Esophagus muscularis mucosa (tissue), 4 donors: ENCODE measurements at regions not wholly inside any gene's neighbourhood (a gene's known extent, or its start where the extent isn't known, plus 50 kb on each side); places are given as distances from the start of the nearest gene placed in this dataset.

Experiments
- DNase-seq: peaks from one replicate; pipeline ENCODE4 v3.0.0-alpha.2; 2017; ENCODE audit errors: extremely low spot score
- H3K27ac ChIP-seq, 4 donors: fragments of 200-600 bp; sonication (generic); replicated peaks in 1 of 4; 1 replicate in 3 of 4; 2 replicates in 1 of 4; pipeline ENCODE4 v1.5.1; 2016 to 2019; ENCODE audit warnings: mild to moderate bottlenecking in 1 of 4
- H3K27me3 ChIP-seq, 4 donors: fragments of 200-600 bp; sonication (generic); one replicate each; pipeline versions ENCODE4 v1.5.1 to v1.6.0; 2016 to 2019
- H3K36me3 ChIP-seq, 4 donors: fragments of 200-600 bp; sonication (generic); one replicate each; pipeline ENCODE4 v1.5.1; 2016 to 2019
- H3K4me1 ChIP-seq, 4 donors: fragments of 200-600 bp; sonication (generic); one replicate each; pipeline ENCODE4 v1.5.1; 2016 to 2019
- H3K4me3 ChIP-seq, 4 donors: fragments of 200-600 bp; sonication (generic); 1 replicate in 2 of 4; 2 replicates in 2 of 4; pipeline ENCODE4 v1.5.1; 2016 to 2019; ENCODE audit warnings: mild to moderate bottlenecking in 4 of 4, moderate library complexity in 1 of 4
- H3K9me3 ChIP-seq, 4 donors: fragments of 200-600 bp; sonication (generic); 1 replicate in 3 of 4; 2 replicates in 1 of 4; pipeline ENCODE4 v1.5.1; 2016 to 2019
- CTCF ChIP-seq, 3 experiments: fragments of 200-600 bp in 2 of 3; fragments of 450-650 bp in 1 of 3; sonication (generic) in 2 of 3; IDR thresholded peaks; one replicate each; pipeline ENCODE4 v1.5.1; 2017 to 2019; ENCODE audit warnings: antibody characterized with exemption in 3 of 3, mild to moderate bottlenecking in 2 of 3, moderate library complexity in 1 of 3
- EP300 ChIP-seq: sonication (generic); formaldehyde crosslinking; IDR thresholded peaks from one replicate; pipeline ENCODE4 v1.6.1; 2017; ENCODE audit warnings: antibody characterized with exemption
- POLR2A ChIP-seq: fragments of 450-650 bp; IDR thresholded peaks from one replicate; pipeline ENCODE4 v1.6.1; 2017; ENCODE audit warnings: antibody characterized with exemption, moderate library complexity, mild to moderate bottlenecking, low read depth
- POLR2AphosphoS5 ChIP-seq, 2 donors: sonication (generic); formaldehyde crosslinking; IDR thresholded peaks; one replicate each; pipeline ENCODE4 v1.6.1; 2017; ENCODE audit warnings: antibody characterized with exemption in 2 of 2
- WGBS: methylation state at CpG from one replicate; pipeline ENCODE4 v1.1.5; 2018; 5-methylcytosine and 5-hydroxymethylcytosine counted together
- intact Hi-C: fragments of 100-400 bp; cut with DNase I; formaldehyde crosslinking; loops from one replicate; pipeline ENCODE4 v1.15.1; 2023

DNA sequence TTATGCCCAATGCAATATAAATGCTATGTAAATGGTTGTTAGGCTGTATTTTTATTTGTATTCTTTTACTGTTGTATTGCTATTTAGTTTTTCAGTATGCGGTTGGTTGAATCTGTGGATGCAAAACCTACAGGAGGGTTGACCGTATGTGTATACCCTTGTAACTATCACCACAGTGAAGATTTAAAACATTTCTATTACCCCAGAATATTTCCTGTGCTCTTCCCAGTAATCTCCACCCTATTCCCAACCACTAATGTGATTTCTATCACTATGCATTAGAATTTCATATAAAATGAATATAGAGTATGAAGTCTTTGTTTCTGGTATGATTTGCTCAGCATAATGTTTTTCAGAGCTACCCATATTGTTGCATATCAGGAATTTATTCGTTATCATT, 705.0 kb downstream of the MECOM start:
- no peak overlapping the region for H3K4me3 ChIP-seq
- no peak for TF ChIP-seq CTCF (IDR thresholded peaks at IDR 0.05)
- no peak for TF ChIP-seq POLR2A
- H3K27me3 ChIP-seq: no peaks in the 10 kb centered on the region
- DNase-seq: no peak
- WGBS: 90% methylated on average over 3 of the region's 3 CpGs
- no peaks in the 10 kb centered on the region for H3K36me3 ChIP-seq
- H3K9me3 ChIP-seq: peaks cover 0 to 4% (median 0%) of the 10 kb centered on the region in 4 donors
- peaks cover 0 to under 1% (median 0%) of the 10 kb centered on the region in 4 donors for H3K4me1 ChIP-seq
- intact Hi-C loops: loop anchor here (10.0 kb wide), 2 partner anchors 186 to 706 kb away; partner anchors contain the start of gene MECOM
- H3K27ac ChIP-seq: no peak overlapping the region

GRCh38 chr3:168956076-168956475, 707.4 kb downstream of the MECOM start:
- Histone ChIP-seq H3K9me3 (peaks cover 0 to 4% (median 0%) of the 10 kb centered on the region in 4 donors), H3K4me3 (no peak overlapping the region), H3K27me3 (no peaks in the 10 kb centered on the region), H3K36me3 (no peaks in the 10 kb centered on the region), H3K27ac (no peak overlapping the region), H3K4me1 (peaks cover 0 to 8% (median 3%) of the 10 kb centered on the region in 4 donors)
- WGBS: 70% methylated on average over 8 of the region's 8 CpGs
- no peak for DNase-seq
- intact Hi-C loops: loop anchor here (10.0 kb wide), 2 partner anchors 189 to 709 kb away; partner anchors contain the start of gene MECOM
- TF ChIP-seq POLR2AphosphoS5 (IDR thresholded peaks at IDR 0.05) (no peak), CTCF (IDR thresholded peaks at IDR 0.05) (no peak), POLR2A (no peak), EP300 (no peak)

- WGBS: 30% methylated on average over 4 of the region's 4 CpGs
- Histone ChIP-seq H3K27ac (no peak overlapping the region), H3K4me3 (peak overlapping the region; percentile 10 to 36 (median 18)), H3K27me3 (no peaks in the 10 kb centered on the region), H3K36me3 (no peaks in the 10 kb centered on the region), H3K4me1 (peaks cover 0 to 8% (median 3%) of the 10 kb centered on the region in 4 donors), H3K9me3 (peaks cover 0 to 4% (median 0%) of the 10 kb centered on the region in 4 donors)
- DNase-seq: no peak
- intact Hi-C loops: loop anchor here (10.0 kb wide), 2 partner anchors 192 to 712 kb away; partner anchors contain the start of gene MECOM
- TF ChIP-seq CTCF (IDR thresholded peaks at IDR 0.05): peak; percentile 29 to 42 (median 30)
- TF ChIP-seq EP300: no peak
- no peak for TF ChIP-seq POLR2AphosphoS5 (IDR thresholded peaks at IDR 0.05)
- TF ChIP-seq POLR2A: no peak
These were observed 711.0 kb downstream of the MECOM start for GRCh38 chr3:168952551-168952950.

- H3K27me3 ChIP-seq: no peaks in the 10 kb centered on the region
- H3K4me1 ChIP-seq: peaks cover 0 to 8% (median 3%) of the 10 kb centered on the region in 4 donors
- TF ChIP-seq POLR2A (no peak), CTCF (IDR thresholded peaks at IDR 0.05) (no peak), EP300 (no peak)
- WGBS: 88% methylated on average over 3 of the region's 3 CpGs
- H3K9me3 ChIP-seq: peaks cover 0 to 4% (median 0%) of the 10 kb centered on the region in 4 donors
- no peaks in the 10 kb centered on the region for H3K36me3 ChIP-seq
- H3K4me3 ChIP-seq: no peak overlapping the region
- no peak overlapping the region for H3K27ac ChIP-seq
- intact Hi-C loops: loop anchor here (10.0 kb wide), 2 partner anchors 193 to 713 kb away; partner anchors contain the start of gene MECOM
- no peak for DNase-seq
These were observed 711.6 kb downstream of the MECOM start for GRCh38 chr3:168951884-168952283.

DNA sequence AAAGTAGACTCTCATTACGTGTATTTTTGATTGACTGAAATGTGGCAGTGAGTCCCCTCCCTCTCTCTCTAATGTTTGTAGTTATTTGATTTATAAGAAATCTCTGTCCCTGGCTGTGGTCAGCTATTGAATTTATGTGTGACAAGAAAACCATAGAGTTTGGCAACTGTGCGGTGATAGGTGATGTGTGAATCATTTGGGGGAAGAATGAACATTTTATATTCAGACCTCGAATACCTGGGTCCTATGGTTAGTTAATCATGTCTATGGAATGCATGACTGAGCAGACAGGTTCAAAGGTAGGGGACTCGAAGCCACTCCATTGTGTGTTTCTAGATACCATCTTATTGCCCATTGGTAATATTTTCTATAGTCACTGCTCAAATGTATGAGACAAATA, 712.1 kb downstream of the MECOM start:
- 76% methylated on average over 4 of the region's 4 CpGs for WGBS
- H3K27ac ChIP-seq: no peak overlapping the region
- no peaks in the 10 kb centered on the region for H3K27me3 ChIP-seq
- H3K4me1 ChIP-seq: peaks cover 0 to 8% (median 3%) of the 10 kb centered on the region in 4 donors
- DNase-seq: no peak
- intact Hi-C loops: loop anchor here (10.0 kb wide), 2 partner anchors 193 to 713 kb away; partner anchors contain the start of gene MECOM
- H3K9me3 ChIP-seq: peaks cover 0 to 4% (median 0%) of the 10 kb centered on the region in 4 donors
- H3K36me3 ChIP-seq: no peaks in the 10 kb centered on the region
- TF ChIP-seq CTCF (IDR thresholded peaks at IDR 0.05) (no peak), EP300 (no peak), POLR2A (no peak)
- no peak overlapping the region for H3K4me3 ChIP-seq
